ENCODE measurements at regions not wholly inside any gene's neighbourhood (a gene's known extent, or its start where the extent isn't known, plus 50 kb on each side); places are given as distances from the start of the nearest gene placed in this dataset.
"Not testable (repeated sequence)": the region's sequence is repeated elsewhere in the genome, so short reads cannot be mapped to it uniquely, and the experiment has no call there.

GRCh38 chr5:103397739-103398581, 139.4 kb downstream of the MACIR start:
- Mint-ChIP-seq H3K27me3 (peaks cover 6 to 15% of the 10 kb centered on the region in 2 donors), H3K9me3 (no peaks in the 10 kb centered on the region), H3K4me3 (no peak overlapping the region), H3K27ac (no peak overlapping the region), H3K36me3 (no peaks in the 10 kb centered on the region), H3K4me1 (no peaks in the 10 kb centered on the region)
- DNase-seq = no peak
- no peak for ATAC-seq (replicated peaks)

GRCh38 chr5:103394676-103395075, 136.1 kb downstream of the MACIR start:
- Mint-ChIP-seq H3K27me3 (peaks cover 5 to 6% of the 10 kb centered on the region in 2 donors), H3K27ac (no peak overlapping the region)
- DNase-seq = no peak

GRCh38 chr5:103393101-103393754, 134.7 kb downstream of the MACIR start:
- H3K4me3 Mint-ChIP-seq = no peak overlapping the region
- no peak for ATAC-seq (replicated peaks)
- H3K9me3 Mint-ChIP-seq = no peaks in the 10 kb centered on the region
- H3K27ac Mint-ChIP-seq = no peak overlapping the region
- no peaks in the 10 kb centered on the region for H3K36me3 Mint-ChIP-seq
- DNase-seq = no peak
- peaks cover 6% of the 10 kb centered on the region in 2 donors for H3K27me3 Mint-ChIP-seq
- H3K4me1 Mint-ChIP-seq = no peaks in the 10 kb centered on the region

More at GRCh38 chr5:103394676-103395075, 136.1 kb downstream of the MACIR start:
- H3K9me3 Mint-ChIP-seq = no peaks in the 10 kb centered on the region
- no peak for ATAC-seq (replicated peaks)
- no peak overlapping the region for H3K4me3 Mint-ChIP-seq
- H3K36me3 Mint-ChIP-seq = no peaks in the 10 kb centered on the region
- no peaks in the 10 kb centered on the region for H3K4me1 Mint-ChIP-seq

GRCh38 chr5:103391659-103392058, 133.1 kb downstream of the MACIR start:
- no peaks in the 10 kb centered on the region for H3K36me3 Mint-ChIP-seq
- H3K27ac Mint-ChIP-seq = no peak overlapping the region
- H3K27me3 Mint-ChIP-seq = peaks cover 3 to 6% of the 10 kb centered on the region in 2 donors
- no peak overlapping the region for H3K4me3 Mint-ChIP-seq
- no peak for DNase-seq
- no peaks in the 10 kb centered on the region for H3K4me1 Mint-ChIP-seq
- no peak for ATAC-seq (replicated peaks)
- H3K9me3 Mint-ChIP-seq = no peaks in the 10 kb centered on the region

- H3K27ac Mint-ChIP-seq = no peak overlapping the region
- peaks cover 1% of the 10 kb centered on the region in 2 donors for H3K9me3 Mint-ChIP-seq
- H3K4me3 Mint-ChIP-seq = no peak overlapping the region
- H3K4me1 Mint-ChIP-seq = no peaks in the 10 kb centered on the region
- no peaks in the 10 kb centered on the region for H3K36me3 Mint-ChIP-seq
- DNase-seq = no peak
- peaks cover 4 to 6% of the 10 kb centered on the region in 2 donors for H3K27me3 Mint-ChIP-seq
- no peak for ATAC-seq (replicated peaks)
These were observed 131.3 kb downstream of the MACIR start for GRCh38 chr5:103389846-103390245.

GRCh38 chr5:103389357-103389756, 130.8 kb downstream of the MACIR start:
- ATAC-seq (replicated peaks) = no peak
- H3K27me3 Mint-ChIP-seq = peaks cover 6 to 7% of the 10 kb centered on the region in 2 donors
- H3K9me3 Mint-ChIP-seq = peaks cover 1 to 3% of the 10 kb centered on the region in 2 donors
- H3K27ac Mint-ChIP-seq = no peak overlapping the region
- no peak for DNase-seq
- no peaks in the 10 kb centered on the region for H3K36me3 Mint-ChIP-seq
- no peaks in the 10 kb centered on the region for H3K4me1 Mint-ChIP-seq
- no peak overlapping the region for H3K4me3 Mint-ChIP-seq

- no peak for DNase-seq
- no peak for ATAC-seq (replicated peaks)
- Mint-ChIP-seq H3K4me3 (no peak overlapping the region), H3K4me1 (no peaks in the 10 kb centered on the region), H3K27me3 (peaks cover 6 to 7% of the 10 kb centered on the region in 2 donors), H3K27ac (no peak overlapping the region), H3K36me3 (peaks cover 0 to 1% of the 10 kb centered on the region in 2 donors), H3K9me3 (peaks cover 9 to 16% of the 10 kb centered on the region in 2 donors)
These were observed 127.2 kb downstream of the MACIR start for GRCh38 chr5:103385722-103386121.

GRCh38 chr5:103377638-103378037, 119.1 kb downstream of the MACIR start:
- H3K4me1 Mint-ChIP-seq; ATAC-seq (replicated peaks); H3K27ac Mint-ChIP-seq; DNase-seq; H3K36me3 Mint-ChIP-seq; H3K27me3 Mint-ChIP-seq; H3K9me3 Mint-ChIP-seq; H3K4me3 Mint-ChIP-seq: not testable (repeated sequence)

- H3K4me3 Mint-ChIP-seq = no peak overlapping the region
- H3K4me1 Mint-ChIP-seq = no peaks in the 10 kb centered on the region
- H3K27me3 Mint-ChIP-seq = no peaks in the 10 kb centered on the region
- ATAC-seq (replicated peaks) = peak in 1 of 2 donors; percentile 53
- no peak for DNase-seq
- no peaks in the 10 kb centered on the region for H3K9me3 Mint-ChIP-seq
- H3K36me3 Mint-ChIP-seq = no peaks in the 10 kb centered on the region
- H3K27ac Mint-ChIP-seq = no peak overlapping the region
These were observed 117.5 kb downstream of the MACIR start for GRCh38 chr5:103375863-103376591.

GRCh38 chr5:103375350-103375749, 116.8 kb downstream of the MACIR start:
- no peaks in the 10 kb centered on the region for H3K27me3 Mint-ChIP-seq
- no peaks in the 10 kb centered on the region for H3K9me3 Mint-ChIP-seq
- DNase-seq (no peak), ATAC-seq (replicated peaks) (no peak)
- no peak overlapping the region for H3K27ac Mint-ChIP-seq
- no peaks in the 10 kb centered on the region for H3K36me3 Mint-ChIP-seq
- H3K4me3 Mint-ChIP-seq = no peak overlapping the region
- no peaks in the 10 kb centered on the region for H3K4me1 Mint-ChIP-seq

GRCh38 chr5:103374473-103374963, 116.0 kb downstream of the MACIR start:
- DNase-seq (no peak), ATAC-seq (replicated peaks) (no peak)
- H3K9me3 Mint-ChIP-seq = no peaks in the 10 kb centered on the region
- no peak overlapping the region for H3K27ac Mint-ChIP-seq
- no peaks in the 10 kb centered on the region for H3K36me3 Mint-ChIP-seq
- no peaks in the 10 kb centered on the region for H3K4me1 Mint-ChIP-seq
- H3K27me3 Mint-ChIP-seq = no peaks in the 10 kb centered on the region
- no peak overlapping the region for H3K4me3 Mint-ChIP-seq

GRCh38 chr5:103373597-103374472, 115.3 kb downstream of the MACIR start:
- Mint-ChIP-seq H3K4me1 (no peaks in the 10 kb centered on the region), H3K27me3 (no peaks in the 10 kb centered on the region), H3K27ac (no peak overlapping the region), H3K9me3 (peaks cover 0 to 1% of the 10 kb centered on the region in 2 donors), H3K36me3 (no peaks in the 10 kb centered on the region), H3K4me3 (no peak overlapping the region)
- ATAC-seq (replicated peaks) (no peak), DNase-seq (no peak)

- DNase-seq = no peak
- H3K4me3 Mint-ChIP-seq = no peak overlapping the region
- H3K27ac Mint-ChIP-seq = no peak overlapping the region
- H3K27me3 Mint-ChIP-seq = peaks cover 0 to 5% of the 10 kb centered on the region in 2 donors
- no peaks in the 10 kb centered on the region for H3K4me1 Mint-ChIP-seq
- H3K36me3 Mint-ChIP-seq = no peaks in the 10 kb centered on the region
- peaks cover 5% of the 10 kb centered on the region in 2 donors for H3K9me3 Mint-ChIP-seq
- ATAC-seq (replicated peaks) = no peak
These were observed 112.6 kb downstream of the MACIR start for GRCh38 chr5:103371046-103371607.

All from stimulated activated naive B cell treated with anti-CD40 and anti-IgM and Interleukin-4, amounts not matched to agents 10 μg/mL and 1 μg/mL and 100 μg/mL, for 72 hours (primary cell).